HG03159 (cell line): ENCODE measurements at regions not wholly inside any gene's neighbourhood (a gene's known extent, or its start where the extent isn't known, plus 50 kb on each side); places are given as distances from the start of the nearest gene placed in this dataset.
"Not testable (repeated sequence)": the region's sequence is repeated elsewhere in the genome, so short reads cannot be mapped to it uniquely, and the experiment has no call there.

Experiments used
- ATAC-seq: cut with Tn5 transposase; IDR thresholded peaks from one replicate; pipeline ENCODE4 v1.9.1; 2021; ENCODE audit warnings: mild to moderate bottlenecking, moderate library complexity; ENCODE audit not compliant: unreplicated experiment

GRCh38 chr14:105921781-105922180 is 395.4 kb downstream of the TMEM121 start:
- not testable (repeated sequence) for ATAC-seq

GRCh38 chr14:105923520-105924191 is 397.3 kb downstream of the TMEM121 start:
- ATAC-seq: not testable (repeated sequence)

GRCh38 chr14:105924951-105925591 is 398.7 kb downstream of the TMEM121 start:
- no peak for ATAC-seq

GRCh38 chr14:105925615-105926372 is 399.4 kb downstream of the TMEM121 start:
- no peak for ATAC-seq

GRCh38 chr14:105926373-105927095 is 400.2 kb downstream of the TMEM121 start:
- ATAC-seq: no peak

- ATAC-seq: no peak
These were observed 401.0 kb downstream of the TMEM121 start for GRCh38 chr14:105927096-105928060.

GRCh38 chr14:105928171-105929111 is 402.1 kb downstream of the TMEM121 start:
- not testable (repeated sequence) for ATAC-seq

- no peak for ATAC-seq
These were observed 403.1 kb downstream of the TMEM121 start for GRCh38 chr14:105929327-105930081.

- no peak for ATAC-seq
These were observed 404.2 kb downstream of the TMEM121 start for GRCh38 chr14:105930572-105930971.

GRCh38 chr14:105931808-105932483 is 405.6 kb downstream of the TMEM121 start:
- no peak for ATAC-seq

- ATAC-seq: no peak
These were observed 406.9 kb downstream of the TMEM121 start for GRCh38 chr14:105933238-105933637.

- ATAC-seq: no peak
These were observed 409.0 kb downstream of the TMEM121 start for GRCh38 chr14:105935384-105935783.

- ATAC-seq: no peak
These were observed 411.1 kb downstream of the TMEM121 start for GRCh38 chr14:105937253-105938054.

- ATAC-seq: no peak
These were observed 411.9 kb downstream of the TMEM121 start for GRCh38 chr14:105938055-105938863.

GRCh38 chr14:105938959-105939358 is 412.6 kb downstream of the TMEM121 start:
- no peak for ATAC-seq
